Globus pallidus (tissue), 1 donor: ENCODE measurements at regions not wholly inside any gene's neighbourhood (a gene's known extent, or its start where the extent isn't known, plus 50 kb on each side); places are given as distances from the start of the nearest gene placed in this dataset.
A peak's percentile ranks its signal among the peaks of the same experiment; 100 is the strongest.

Source experiments
- DNase-seq: peaks from one replicate; pipeline ENCODE4 v3.0.0-alpha.2; 2015; ENCODE audit warnings: low spot score

GRCh38 chr16:55154956-55155355, 169.0 kb upstream of the IRX6 start:
- no peak for DNase-seq

DNA sequence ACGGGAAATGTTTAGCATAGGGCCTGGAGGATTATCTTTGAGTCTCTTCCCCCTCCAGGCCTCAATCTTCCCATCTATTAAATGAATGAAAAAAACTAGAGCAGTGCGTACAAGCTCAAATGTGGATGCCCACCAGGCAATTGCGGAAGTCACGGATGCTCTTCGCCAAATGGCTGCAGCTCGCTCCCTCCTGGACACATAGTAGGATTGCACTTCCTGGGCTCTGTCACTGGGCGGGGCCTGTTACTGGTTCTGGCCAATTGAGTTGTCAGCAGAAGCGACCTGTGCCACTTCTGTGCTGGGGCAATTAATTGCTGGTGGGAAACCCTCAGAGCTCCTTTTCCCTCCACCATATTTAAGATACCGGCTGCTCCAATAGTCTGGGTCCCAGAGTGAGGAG, 168.2 kb upstream of the IRX6 start:
- no peak for DNase-seq

DNA sequence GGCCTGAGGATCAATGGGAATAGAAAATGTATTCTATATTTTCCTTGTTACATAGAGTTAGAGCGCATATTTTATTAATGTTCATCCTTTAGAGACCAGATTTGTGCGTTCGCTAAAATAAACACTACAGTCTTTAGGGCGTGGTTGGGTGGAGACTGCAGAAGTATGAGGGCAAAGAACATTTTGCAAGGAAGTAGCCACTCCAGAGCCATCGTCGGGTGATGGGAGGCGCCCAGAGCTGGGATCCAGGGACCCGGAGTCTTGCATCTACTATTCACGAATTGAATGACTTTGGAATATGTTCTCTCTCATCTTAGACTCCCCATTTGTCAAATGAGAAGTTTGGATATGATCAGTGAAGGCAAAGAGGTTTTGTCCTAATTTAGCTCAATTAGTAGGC, 154.2 kb upstream of the IRX6 start:
- DNase-seq = no peak

DNA sequence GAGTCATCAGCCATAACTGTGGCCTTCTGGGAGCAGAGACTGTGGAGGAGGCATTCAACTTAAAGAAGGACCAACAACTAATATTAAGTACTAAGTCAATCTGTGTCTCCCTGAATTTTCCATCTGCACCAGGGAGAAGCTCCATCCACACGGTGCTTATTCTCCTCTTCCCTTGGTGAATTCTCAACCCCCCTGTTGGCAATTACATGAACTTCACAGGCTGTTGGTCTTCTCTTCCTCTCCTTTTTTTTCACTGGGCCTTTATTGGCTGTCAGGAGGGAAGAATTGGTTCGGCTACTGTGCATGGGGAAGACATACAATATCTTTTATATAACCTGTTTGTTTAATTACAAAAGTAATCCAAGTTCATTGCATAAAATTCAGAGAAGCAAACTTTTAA, 152.8 kb upstream of the IRX6 start:
- DNase-seq = no peak

GRCh38 chr16:55175389-55175788, 148.6 kb upstream of the IRX6 start:
- no peak for DNase-seq

DNA sequence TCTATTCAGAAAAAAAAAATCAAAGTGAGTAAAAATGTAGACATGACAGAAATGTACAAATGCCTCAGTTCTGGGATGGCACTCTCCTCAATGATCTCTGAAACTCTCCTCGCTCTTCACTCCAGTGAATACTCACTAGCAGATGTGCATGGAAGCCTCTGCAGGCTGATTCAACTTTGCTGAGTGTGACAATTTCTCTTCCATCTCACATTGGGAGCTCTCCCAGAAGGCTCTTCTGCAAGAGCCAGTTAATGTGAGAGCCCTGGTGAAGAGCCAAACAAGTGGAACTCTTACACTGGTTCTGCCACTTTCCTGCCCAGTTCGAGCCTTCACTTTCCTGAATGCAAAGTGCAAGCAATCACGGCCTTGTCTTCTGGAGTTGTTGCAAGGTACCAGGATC, 147.1 kb upstream of the IRX6 start:
- no peak for DNase-seq

DNA sequence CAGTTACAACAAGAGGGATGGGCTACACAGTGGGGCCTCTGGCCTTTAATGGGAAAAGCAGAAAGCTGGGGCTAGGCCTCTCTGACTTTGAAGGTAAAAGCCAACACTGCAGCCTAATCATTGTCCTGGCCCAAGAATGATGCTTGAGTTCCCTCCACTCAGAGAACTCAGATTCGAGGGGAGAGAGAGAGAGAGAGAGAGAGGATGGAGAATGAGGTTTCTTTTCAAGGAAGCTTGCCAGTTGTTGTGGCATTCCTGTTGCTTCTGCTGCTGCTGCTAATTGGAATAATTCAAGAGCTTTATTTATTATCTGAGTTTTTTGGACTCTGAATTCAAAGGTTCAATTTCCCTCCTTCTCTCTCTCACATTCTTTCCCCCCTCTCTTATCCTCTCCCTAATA, 144.6 kb upstream of the IRX6 start:
- no peak for DNase-seq

GRCh38 chr16:55179852-55180585, 144.0 kb upstream of the IRX6 start:
- DNase-seq = no peak

DNA sequence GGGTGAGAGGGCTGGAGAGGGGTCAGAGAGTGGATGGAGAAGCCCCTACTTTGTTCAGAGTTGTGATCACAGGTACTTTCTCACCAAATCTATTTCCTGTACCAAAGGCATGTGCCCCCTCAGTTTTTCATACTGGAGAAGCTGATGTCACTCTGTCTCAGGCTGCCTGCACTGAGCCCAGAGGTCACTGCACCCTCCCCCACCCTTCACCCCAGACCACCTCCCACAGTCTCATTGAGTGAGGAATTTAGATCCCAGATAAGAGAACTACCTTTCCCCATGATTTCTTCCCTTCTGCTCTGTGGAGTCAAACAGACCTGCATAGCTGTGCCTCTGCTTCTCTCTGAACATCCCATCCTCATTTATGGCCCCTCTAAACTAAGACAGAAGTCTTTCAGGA, 140.0 kb upstream of the IRX6 start:
- DNase-seq = no peak

GRCh38 chr16:55184619-55185018, 139.4 kb upstream of the IRX6 start:
- no peak for DNase-seq

GRCh38 chr16:55189224-55189623, 134.8 kb upstream of the IRX6 start:
- no peak for DNase-seq

GRCh38 chr16:55189682-55190636, 134.0 kb upstream of the IRX6 start:
- DNase-seq = no peak

DNA sequence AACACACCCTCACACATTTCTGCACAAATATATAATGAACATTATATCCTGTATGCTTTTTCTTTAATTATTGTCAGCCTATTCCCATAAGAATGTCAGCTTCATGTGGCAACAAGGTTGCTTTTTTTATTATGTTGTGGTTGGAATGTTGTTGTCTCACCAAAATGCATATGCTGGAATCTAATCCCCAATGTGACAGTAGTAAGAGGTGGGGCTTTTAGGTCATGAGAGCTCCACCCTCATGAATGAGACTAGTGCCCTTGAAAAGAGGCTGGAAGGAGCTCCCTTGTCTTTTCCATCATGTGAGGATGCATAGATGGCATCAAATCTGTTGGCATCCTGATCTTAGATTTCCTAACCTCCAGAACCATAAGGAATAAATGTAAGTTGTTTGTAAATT, 131.3 kb upstream of the IRX6 start:
- no peak for DNase-seq

- DNase-seq = no peak
Measured at GRCh38 chr16:55203570-55203969, 120.4 kb upstream of the IRX6 start.

GRCh38 chr16:55204069-55204468, 119.9 kb upstream of the IRX6 start:
- DNase-seq = no peak

DNA sequence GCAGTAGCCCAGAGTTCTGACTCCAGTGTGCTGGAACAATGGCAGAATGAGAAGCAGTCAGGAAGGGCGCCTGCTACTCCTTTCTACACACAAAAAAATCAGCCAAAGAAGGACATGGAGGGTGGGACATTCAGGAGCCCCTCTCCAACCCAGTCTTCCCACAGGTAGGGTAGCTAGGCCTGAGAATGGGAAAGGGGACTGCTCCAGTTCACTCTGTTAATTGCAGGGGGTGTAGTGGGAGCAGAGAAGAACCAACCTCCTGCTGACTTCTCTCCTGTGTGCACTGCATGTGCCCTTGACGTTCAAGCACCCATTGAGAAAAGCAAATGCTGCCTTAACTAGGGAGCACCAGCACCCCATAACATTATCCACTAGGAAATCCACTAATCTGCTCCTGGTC, 119.1 kb upstream of the IRX6 start:
- DNase-seq = no peak

DNA sequence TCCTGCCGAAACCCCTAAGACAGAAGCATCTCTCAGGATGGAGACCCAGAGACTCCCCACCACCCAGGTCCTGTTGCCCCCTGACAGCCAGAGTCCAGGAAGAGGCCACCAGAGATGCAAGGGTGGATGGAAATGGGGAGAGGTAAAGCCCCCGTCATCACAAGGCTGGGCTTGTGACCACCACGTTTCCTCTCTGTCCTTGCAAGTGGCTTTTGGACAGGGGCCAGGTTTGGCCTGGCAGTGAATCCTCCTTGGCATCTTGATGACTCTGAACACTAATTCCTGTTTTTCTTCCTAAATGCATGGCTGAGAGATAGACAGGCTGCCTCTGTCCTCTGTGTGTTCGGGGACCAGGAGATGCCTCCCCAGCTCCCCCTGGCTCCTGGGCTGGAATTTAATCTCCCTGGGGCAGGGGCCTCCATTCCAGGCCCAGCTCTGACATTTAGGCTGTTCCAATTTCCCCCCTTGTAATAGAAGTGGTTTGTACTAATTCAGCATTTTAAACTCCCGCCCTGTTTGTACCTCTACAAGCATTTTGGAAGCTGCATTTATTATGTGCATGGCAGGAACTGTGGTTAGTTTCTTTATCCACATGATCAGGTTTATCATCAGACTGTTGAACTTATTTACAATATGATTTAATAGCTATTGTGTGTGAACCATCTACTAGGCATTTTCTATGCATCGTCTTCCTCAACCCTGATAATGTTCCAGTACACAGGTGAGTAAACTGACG, 116.1 kb upstream of the IRX6 start:
- DNase-seq = peak; percentile 7

DNA sequence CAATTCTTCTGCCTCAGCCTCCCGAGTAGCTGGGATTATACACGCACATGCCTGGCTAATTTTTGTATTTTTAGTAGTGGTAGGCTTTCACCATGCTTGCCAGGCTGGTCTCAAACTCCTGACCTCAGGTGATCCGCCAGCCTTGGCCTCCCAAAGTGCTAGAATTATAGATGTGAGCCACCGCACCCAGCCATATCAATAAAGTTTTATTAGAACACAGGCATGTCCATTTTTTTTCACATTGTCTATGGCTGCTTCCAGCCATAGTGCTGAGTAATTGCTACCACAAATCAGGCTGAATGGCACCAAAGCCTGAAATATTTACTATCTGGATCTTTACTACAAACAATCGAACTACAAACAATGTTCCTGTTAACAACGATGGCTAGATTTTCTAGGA, 114.4 kb upstream of the IRX6 start:
- DNase-seq = no peak

DNA sequence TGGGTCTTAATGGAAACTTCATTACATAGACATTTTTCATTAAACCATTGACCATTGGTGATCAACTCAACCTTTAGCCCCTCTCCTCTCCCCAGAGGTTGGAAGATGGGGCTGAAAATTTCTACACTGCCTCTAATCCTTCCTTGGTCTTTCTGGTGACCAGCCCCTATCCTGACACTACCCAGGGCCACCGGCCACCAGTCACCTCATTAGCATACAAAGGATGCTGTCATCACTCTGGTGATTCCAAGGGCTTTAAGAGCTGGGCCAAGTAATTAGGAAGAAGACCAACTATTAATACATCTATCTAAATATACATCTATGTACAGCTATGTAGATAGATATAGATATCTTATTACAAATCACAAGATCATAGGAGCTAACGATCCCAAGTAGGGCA, 111.2 kb upstream of the IRX6 start:
- no peak for DNase-seq

GRCh38 chr16:55214412-55214811, 109.6 kb upstream of the IRX6 start:
- DNase-seq = no peak

GRCh38 chr16:55214974-55215494, 109.0 kb upstream of the IRX6 start:
- no peak for DNase-seq

DNA sequence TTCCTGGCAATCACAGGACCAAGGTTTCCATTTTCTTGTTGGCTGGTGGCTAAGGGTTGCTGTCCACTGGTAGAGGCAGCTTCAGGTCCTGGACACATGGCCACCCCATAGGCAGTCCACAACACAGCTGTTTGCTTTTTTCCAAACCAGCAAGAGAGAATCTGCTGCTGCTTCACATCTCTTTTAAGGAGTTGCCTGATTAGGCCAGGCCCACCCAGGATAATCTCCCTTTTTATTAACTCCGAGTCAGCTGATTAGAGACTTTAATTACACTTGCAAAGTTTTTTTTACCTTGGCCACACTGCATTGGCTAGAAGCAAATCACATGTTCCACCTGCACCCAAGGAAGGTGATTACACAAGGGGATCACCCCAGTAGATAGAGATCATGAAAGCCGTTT, 106.6 kb upstream of the IRX6 start:
- DNase-seq = no peak
